Endodermal cell (in vitro differentiated cells): ENCODE measurements at regions not wholly inside any gene's neighbourhood (a gene's known extent, or its start where the extent isn't known, plus 50 kb on each side); places are given as distances from the start of the nearest gene placed in this dataset.

Experiments
- DNase-seq: peaks from one replicate; pipeline ENCODE4 v3.0.0-alpha.2; 2017
- H3K27ac ChIP-seq: 2 replicates; pipeline ENCODE4 v1.5.1; 2013; ENCODE audit warnings: mild to moderate bottlenecking, low read depth, low read length, moderate library complexity
- H3K27me3 ChIP-seq: 2 replicates; pipeline ENCODE4 v1.6.1; 2013; ENCODE audit warnings: mild to moderate bottlenecking, low read length, moderate library complexity; ENCODE audit not compliant: insufficient read depth, control insufficient read depth, poor library complexity, severe bottlenecking
- H3K36me3 ChIP-seq: 2 replicates; pipeline ENCODE4 v1.7.0; 2013; ENCODE audit warnings: mild to moderate bottlenecking, low read length, moderate library complexity; ENCODE audit not compliant: control insufficient read depth, insufficient read depth
- H3K4me1 ChIP-seq: one replicate; pipeline ENCODE4 v1.7.0; 2013; ENCODE audit warnings: low read length; ENCODE audit not compliant: control insufficient read depth, insufficient read depth
- H3K4me3 ChIP-seq: 2 replicates; pipeline ENCODE4 v1.5.1; 2013; ENCODE audit warnings: mild to moderate bottlenecking, low read length, moderate library complexity
- H3K9ac ChIP-seq: 2 replicates; pipeline ENCODE4 v1.6.1; 2013; ENCODE audit warnings: mild to moderate bottlenecking, low read length, moderate library complexity; ENCODE audit not compliant: poor library complexity, severe bottlenecking; ENCODE audit errors: extremely low read depth
- H3K9me3 ChIP-seq: 2 replicates; pipeline ENCODE4 v1.6.1; 2013; ENCODE audit warnings: mild to moderate bottlenecking, low read length, moderate library complexity; ENCODE audit not compliant: control insufficient read depth
- H3K27ac Mint-ChIP-seq: 2 replicates; pipeline ENCODE4 v1.8.0; 2020; ENCODE audit warnings: mixed read lengths
- H3K27me3 Mint-ChIP-seq: 2 replicates; pipeline ENCODE4 v1.8.0; 2021; ENCODE audit warnings: mild to moderate bottlenecking, mixed read lengths; ENCODE audit not compliant: insufficient read depth
- H3K36me3 Mint-ChIP-seq: 2 replicates; pipeline ENCODE4 v1.8.0; 2020; ENCODE audit warnings: low read depth, mixed read lengths
- H3K4me1 Mint-ChIP-seq: 2 replicates; pipeline ENCODE4 v1.8.0; 2020; ENCODE audit warnings: mixed read lengths
- H3K4me3 Mint-ChIP-seq: 2 replicates; pipeline ENCODE4 v1.8.0; 2020; ENCODE audit warnings: mild to moderate bottlenecking, moderate library complexity, mixed read lengths
- H3K9me3 Mint-ChIP-seq: 2 replicates; pipeline ENCODE4 v1.8.0; 2020; ENCODE audit warnings: mild to moderate bottlenecking, mixed read lengths
- CTCF ChIP-seq: fragments of 200-600 bp; sonication (generic); conservative IDR thresholded peaks from 2 replicates; pipeline ENCODE4 v1.5.0; 2021; ENCODE audit warnings: antibody characterized with exemption, mild to moderate bottlenecking
- WGBS, 2 experiments: methylation state at CpG; one replicate each; pipeline versions ENCODE4 v1.1.5 to v1.1.7; 2013; ENCODE audit warnings: missing lambda C conversion rate in 2 of 2, mixed read lengths in 1 of 2; ENCODE audit not compliant: insufficient coverage in 1 of 2, insufficient read length in 1 of 2; 5-methylcytosine and 5-hydroxymethylcytosine counted together

GRCh38 chr10:92789786-92790185 is 58.5 kb upstream of the EXOC6 start:
- H3K9ac ChIP-seq = no peak overlapping the region
- 30 to 57% methylated on average over 4 of the region's 4 CpGs for WGBS, 2 experiments
- TF ChIP-seq CTCF = no peak
- no peaks in the 10 kb centered on the region for H3K36me3 ChIP-seq
- Mint-ChIP-seq H3K4me3 (no peak overlapping the region), H3K4me1 (peaks cover 26% of the 10 kb centered on the region), H3K27ac (peak overlapping the region; percentile 12), H3K27me3 (peaks cover 12% of the 10 kb centered on the region), H3K9me3 (peaks cover 6% of the 10 kb centered on the region), H3K36me3 (no peaks in the 10 kb centered on the region)
- H3K9me3 ChIP-seq = peaks cover 9% of the 10 kb centered on the region
- no peak overlapping the region for H3K27ac ChIP-seq
- peak; percentile 71 for DNase-seq
- no peaks in the 10 kb centered on the region for H3K4me1 ChIP-seq
- H3K27me3 ChIP-seq = no peaks in the 10 kb centered on the region
- H3K4me3 ChIP-seq = no peak overlapping the region

GRCh38 chr10:92790440-92790839 is 57.9 kb upstream of the EXOC6 start:
- no peak for DNase-seq
- Histone ChIP-seq H3K36me3 (no peaks in the 10 kb centered on the region), H3K27ac (no peak overlapping the region), H3K9ac (no peak overlapping the region), H3K27me3 (no peaks in the 10 kb centered on the region), H3K4me1 (no peaks in the 10 kb centered on the region), H3K4me3 (no peak overlapping the region), H3K9me3 (peaks cover 9% of the 10 kb centered on the region)
- H3K4me1 Mint-ChIP-seq = peaks cover 26% of the 10 kb centered on the region
- TF ChIP-seq CTCF = no peak
- peaks cover 9% of the 10 kb centered on the region for H3K9me3 Mint-ChIP-seq
- WGBS, 2 experiments = 73 to 87% methylated on average over 2 of the region's 2 CpGs
- no peak overlapping the region for H3K27ac Mint-ChIP-seq
- H3K36me3 Mint-ChIP-seq = no peaks in the 10 kb centered on the region
- peaks cover 9% of the 10 kb centered on the region for H3K27me3 Mint-ChIP-seq
- no peak overlapping the region for H3K4me3 Mint-ChIP-seq

- TF ChIP-seq CTCF = no peak
- peaks cover 6% of the 10 kb centered on the region for H3K27me3 Mint-ChIP-seq
- Histone ChIP-seq H3K4me3 (no peak overlapping the region), H3K4me1 (no peaks in the 10 kb centered on the region), H3K36me3 (no peaks in the 10 kb centered on the region), H3K9ac (no peak overlapping the region), H3K27ac (no peak overlapping the region), H3K9me3 (peaks cover 16% of the 10 kb centered on the region), H3K27me3 (no peaks in the 10 kb centered on the region)
- no peak overlapping the region for H3K27ac Mint-ChIP-seq
- H3K4me1 Mint-ChIP-seq = peaks cover 26% of the 10 kb centered on the region
- no peak for DNase-seq
- 100% methylated on average over 1 of the region's 1 CpG; no CpG with 5 or more reads in 1 of the 2 experiments for whole genome bisulfite sequencing, 2 experiments
- no peaks in the 10 kb centered on the region for H3K36me3 Mint-ChIP-seq
- no peak overlapping the region for H3K4me3 Mint-ChIP-seq
- H3K9me3 Mint-ChIP-seq = peaks cover 27% of the 10 kb centered on the region
Measured at GRCh38 chr10:92792661-92793060, 55.7 kb upstream of the EXOC6 start.
